ENCODE measurements at regions not wholly inside any gene's neighbourhood (a gene's known extent, or its start where the extent isn't known, plus 50 kb on each side); places are given as distances from the start of the nearest gene placed in this dataset.
A peak's percentile ranks its signal among the peaks of the same experiment; 100 is the strongest.

DNA sequence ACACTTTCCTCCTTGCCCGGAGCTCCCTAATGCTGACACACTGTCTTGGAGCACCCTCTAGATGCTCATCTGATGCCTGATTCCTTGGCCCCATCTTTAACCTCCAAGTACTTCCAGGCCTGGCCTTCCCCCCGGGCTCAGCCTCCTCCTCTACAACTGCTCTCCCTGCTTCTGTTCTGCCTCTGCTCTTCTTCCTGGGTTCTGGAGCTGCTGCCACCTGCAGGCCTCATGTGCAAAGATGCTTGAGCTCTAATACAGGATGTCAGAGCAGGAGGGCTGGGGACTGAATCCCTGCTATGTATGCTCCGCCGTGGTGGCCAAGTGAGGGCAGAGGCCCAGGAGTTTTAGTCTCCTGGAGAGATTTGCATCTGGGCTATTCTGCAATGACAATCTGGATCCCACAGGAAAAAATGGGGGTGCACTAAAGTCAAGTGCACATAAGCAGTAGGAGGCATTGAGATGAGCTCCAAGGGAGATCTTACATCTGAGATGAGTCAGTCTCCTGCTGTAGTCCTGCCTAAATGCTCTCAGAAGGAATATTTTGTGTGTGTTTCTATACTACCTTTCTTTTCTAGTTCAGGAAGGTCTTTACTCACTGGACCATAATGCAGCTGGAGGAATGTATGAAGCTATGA, 296.3 kb downstream of the UACA start:
- no TSS peak for BruUV-seq (replicated peaks)
- Histone ChIP-seq H3K4me3 (ENCODE audit: low read depth, low read length, poor library complexity, severe bottlenecking) (no peak overlapping the region), H3K36me3 (ENCODE audit: insufficient read depth, low read length, poor library complexity, severe bottlenecking) (no peaks in the 10 kb centered on the region), H3K9me3 (ENCODE audit: low read depth, low read length, poor library complexity, severe bottlenecking) (no peaks in the 10 kb centered on the region), H3K27ac (ENCODE audit: low read depth, low read length, poor library complexity, severe bottlenecking) (no peak overlapping the region), H3K4me1 (ENCODE audit: insufficient read depth, low read length, poor library complexity, severe bottlenecking) (no peaks in the 10 kb centered on the region), H3K27me3 (replicated peaks; ENCODE audit: insufficient read depth, low read depth, low read length, poor library complexity) (no peaks in the 10 kb centered on the region)
- intact Hi-C loops (cut with micrococcal nuclease; ENCODE audit: unreplicated experiment): loop anchor here (5.0 to 10.0 kb wide), 2 partner anchors 732 to 990 kb away; no protein-coding TSS in a partner anchor
- CTCF ChIA-PET: interaction anchor here (0.5 to 2.1 kb wide), 4 partner anchors 66 to 1003 kb away, joined by 3 to 12 read pairs (median 3); no protein-coding TSS in a partner anchor
- POLR2A ChIA-PET (ENCODE audit: low non-redundant PET): no interaction called here
- DNase-seq (ENCODE audit: low spot score): peak; percentile 73
- no peak for TF ChIP-seq EZH2 (IDR thresholded peaks at IDR 0.05; ENCODE audit: borderline replicate concordance, low read depth, low read length, poor library complexity, severe bottlenecking)
- TF ChIP-seq, protein P1, sequence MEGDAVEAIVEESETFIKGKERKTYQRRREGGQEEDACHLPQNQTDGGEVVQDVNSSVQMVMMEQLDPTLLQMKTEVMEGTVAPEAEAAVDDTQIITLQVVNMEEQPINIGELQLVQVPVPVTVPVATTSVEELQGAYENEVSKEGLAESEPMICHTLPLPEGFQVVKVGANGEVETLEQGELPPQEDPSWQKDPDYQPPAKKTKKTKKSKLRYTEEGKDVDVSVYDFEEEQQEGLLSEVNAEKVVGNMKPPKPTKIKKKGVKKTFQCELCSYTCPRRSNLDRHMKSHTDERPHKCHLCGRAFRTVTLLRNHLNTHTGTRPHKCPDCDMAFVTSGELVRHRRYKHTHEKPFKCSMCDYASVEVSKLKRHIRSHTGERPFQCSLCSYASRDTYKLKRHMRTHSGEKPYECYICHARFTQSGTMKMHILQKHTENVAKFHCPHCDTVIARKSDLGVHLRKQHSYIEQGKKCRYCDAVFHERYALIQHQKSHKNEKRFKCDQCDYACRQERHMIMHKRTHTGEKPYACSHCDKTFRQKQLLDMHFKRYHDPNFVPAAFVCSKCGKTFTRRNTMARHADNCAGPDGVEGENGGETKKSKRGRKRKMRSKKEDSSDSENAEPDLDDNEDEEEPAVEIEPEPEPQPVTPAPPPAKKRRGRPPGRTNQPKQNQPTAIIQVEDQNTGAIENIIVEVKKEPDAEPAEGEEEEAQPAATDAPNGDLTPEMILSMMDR (conservative IDR thresholded peaks at IDR 0.05; ENCODE audit: low read depth, low read length): peak; percentile 81

DNA sequence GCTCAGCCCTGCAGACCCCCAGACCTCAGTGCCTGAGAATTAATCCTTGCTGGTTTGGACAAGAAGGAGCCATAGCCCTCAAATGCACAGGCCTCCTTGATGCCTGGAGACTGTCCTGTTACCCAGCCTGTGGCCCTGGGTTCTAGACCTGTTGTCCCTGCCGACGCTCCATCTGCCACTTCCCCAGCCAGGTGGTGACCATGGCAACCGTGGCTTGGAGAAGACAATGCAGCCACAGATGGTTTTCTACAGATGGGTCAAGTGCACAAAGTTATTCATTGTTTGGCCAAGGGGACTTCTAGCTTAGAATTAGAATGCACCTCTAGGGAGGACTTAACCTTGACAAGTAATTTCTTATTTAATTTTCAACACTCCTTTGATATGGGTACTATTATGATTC, 297.1 kb downstream of the UACA start:
- intact Hi-C loops (cut with micrococcal nuclease; ENCODE audit: unreplicated experiment): loop anchor here (5.0 to 10.0 kb wide), 2 partner anchors 732 to 989 kb away; no protein-coding TSS in a partner anchor
- DNase-seq (ENCODE audit: low spot score): no peak
- Histone ChIP-seq H3K9me3 (ENCODE audit: low read depth, low read length, poor library complexity, severe bottlenecking) (no peaks in the 10 kb centered on the region), H3K27me3 (replicated peaks; ENCODE audit: insufficient read depth, low read depth, low read length, poor library complexity) (no peaks in the 10 kb centered on the region), H3K27ac (ENCODE audit: low read depth, low read length, poor library complexity, severe bottlenecking) (no peak overlapping the region), H3K4me1 (ENCODE audit: insufficient read depth, low read length, poor library complexity, severe bottlenecking) (no peaks in the 10 kb centered on the region), H3K4me3 (ENCODE audit: low read depth, low read length, poor library complexity, severe bottlenecking) (no peak overlapping the region), H3K36me3 (ENCODE audit: insufficient read depth, low read length, poor library complexity, severe bottlenecking) (no peaks in the 10 kb centered on the region)
- CTCF ChIA-PET: interaction anchor here (1.1 to 2.1 kb wide), 2 partner anchors 590 to 989 kb away, joined by 3 to 12 read pairs; no protein-coding TSS in a partner anchor
- POLR2A ChIA-PET (ENCODE audit: low non-redundant PET): no interaction called here
- TF ChIP-seq, protein P1 (conservative IDR thresholded peaks at IDR 0.05; ENCODE audit: low read depth, low read length): no peak
- no peak for TF ChIP-seq EZH2 (IDR thresholded peaks at IDR 0.05; ENCODE audit: borderline replicate concordance, low read depth, low read length, poor library complexity, severe bottlenecking)
- no TSS peak for BruUV-seq (replicated peaks)

DNA sequence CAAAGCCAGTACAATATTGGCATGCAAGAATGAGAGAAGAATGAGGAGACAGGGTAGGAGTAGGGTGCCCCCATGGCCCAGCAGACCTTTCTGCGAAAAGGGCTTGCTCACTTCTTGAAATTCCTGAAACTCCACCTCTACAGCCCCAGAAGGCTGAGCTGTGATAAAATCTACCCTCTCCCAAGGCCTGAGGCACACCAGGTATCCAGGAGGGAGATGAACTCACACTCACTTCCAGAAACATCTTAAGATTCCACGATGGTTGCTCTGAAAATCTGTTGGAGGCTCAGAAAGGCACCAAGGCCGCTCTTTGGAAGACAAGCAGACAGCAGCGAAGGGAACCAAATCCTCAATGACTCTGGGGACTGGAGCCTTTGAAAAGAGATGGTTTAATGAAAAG, 297.5 kb downstream of the UACA start:
- Histone ChIP-seq H3K4me1 (ENCODE audit: insufficient read depth, low read length, poor library complexity, severe bottlenecking) (no peaks in the 10 kb centered on the region), H3K4me3 (ENCODE audit: low read depth, low read length, poor library complexity, severe bottlenecking) (no peak overlapping the region), H3K9me3 (ENCODE audit: low read depth, low read length, poor library complexity, severe bottlenecking) (no peaks in the 10 kb centered on the region), H3K36me3 (ENCODE audit: insufficient read depth, low read length, poor library complexity, severe bottlenecking) (no peaks in the 10 kb centered on the region), H3K27ac (ENCODE audit: low read depth, low read length, poor library complexity, severe bottlenecking) (no peak overlapping the region), H3K27me3 (replicated peaks; ENCODE audit: insufficient read depth, low read depth, low read length, poor library complexity) (no peaks in the 10 kb centered on the region)
- DNase-seq (ENCODE audit: low spot score): no peak
- ChIA-PET POLR2A (ENCODE audit: low non-redundant PET) (no interaction called here), CTCF (interaction anchor here (2.1 kb wide), 1 partner anchor 988 kb away, joined by 12 read pairs; no protein-coding TSS in a partner anchor)
- intact Hi-C loops (cut with micrococcal nuclease; ENCODE audit: unreplicated experiment): loop anchor here (5.0 to 10.0 kb wide), 2 partner anchors 731 to 989 kb away; no protein-coding TSS in a partner anchor
- BruUV-seq (replicated peaks): no TSS peak
- TF ChIP-seq EZH2 (IDR thresholded peaks at IDR 0.05; ENCODE audit: borderline replicate concordance, low read depth, low read length, poor library complexity, severe bottlenecking): no peak
- TF ChIP-seq, protein P1 (conservative IDR thresholded peaks at IDR 0.05; ENCODE audit: low read depth, low read length): no peak

All from A673 (cell line).